B cell (primary cell): ENCODE measurements at regions not wholly inside any gene's neighbourhood (a gene's known extent, or its start where the extent isn't known, plus 50 kb on each side); places are given as distances from the start of the nearest gene placed in this dataset.

ENCODE experiments used
- ATAC-seq: fragments of 200-7000 bp; cut with Tn5 transposase; one replicate; pipeline ENCODE4 v1.10.0; 2021; ENCODE audit warnings: low read depth, mild to moderate bottlenecking, moderate number of reproducible peaks, moderate library complexity
- CTCF ChIA-PET: fragments of 350-600 bp; sonication (Branson Sonifier 250); formaldehyde crosslinking; loops from one replicate; lab custom pipeline; 2021; ENCODE audit warnings: antibody characterized with exemption, inconsistent platforms; lab: Charles Lee
- POLR2A ChIA-PET: fragments of 350-600 bp; sonication (Branson Sonifier 250); formaldehyde crosslinking; loops from one replicate; lab custom pipeline; 2021; ENCODE audit warnings: antibody characterized with exemption; lab: Charles Lee
- DNase-seq: peaks from one replicate; pipeline ENCODE4 v3.0.0; 2013
- H2AFZ ChIP-seq: 2 replicates; pipeline ENCODE4 v1.6.1; 2012; ENCODE audit warnings: mild to moderate bottlenecking, low read depth, low read length; ENCODE audit not compliant: insufficient read depth, poor library complexity, severe bottlenecking
- H3K27ac ChIP-seq, 2 donors: 1 replicate in 1 of 2; 2 replicates in 1 of 2; pipeline ENCODE4 v1.5.1; 2012 to 2013; ENCODE audit warnings: low read length in 2 of 2, mild to moderate bottlenecking in 2 of 2, moderate library complexity in 1 of 2
- H3K27me3 ChIP-seq, 4 experiments: fragments of 200-600 bp in 1 of 4; sonication (generic) in 1 of 4; replicated peaks in 1 of 4; 1 replicate in 2 of 4; 2 replicates in 2 of 4; pipeline versions ENCODE4 v1.6.1 to v1.7.0; 2013 to 2016; ENCODE audit warnings: low read length in 3 of 4, mild to moderate bottlenecking in 2 of 4, mixed read lengths in 1 of 4, moderate library complexity in 1 of 4; ENCODE audit not compliant: insufficient read depth in 4 of 4, control insufficient read depth in 3 of 4; ENCODE audit errors: control extremely low read depth in 1 of 4
- H3K36me3 ChIP-seq, 2 experiments: replicated peaks in 1 of 2; 1 replicate in 1 of 2; 2 replicates in 1 of 2; pipeline versions ENCODE4 v1.6.1 to v1.7.1; 2013; ENCODE audit warnings: low read length in 1 of 2; ENCODE audit not compliant: insufficient read depth in 2 of 2, control insufficient read depth in 1 of 2; ENCODE audit errors: control extremely low read depth in 1 of 2, extremely low read depth in 1 of 2
- H3K4me1 ChIP-seq, 2 donors: fragments of 200-600 bp in 1 of 2; sonication (generic) in 1 of 2; 1 replicate in 1 of 2; 2 replicates in 1 of 2; pipeline versions ENCODE4 v1.5.1 to v1.6.1; 2013 to 2017; ENCODE audit warnings: low read length in 2 of 2; ENCODE audit not compliant: control insufficient read depth in 2 of 2, insufficient read depth in 2 of 2
- H3K4me2 ChIP-seq: replicated peaks from 2 replicates; pipeline ENCODE3; 2012; ENCODE audit warnings: mild to moderate bottlenecking, low read depth, low read length; ENCODE audit not compliant: poor library complexity, severe bottlenecking
- H3K4me3 ChIP-seq, 5 experiments: fragments of 200-600 bp in 1 of 5; sonication (generic) in 1 of 5; 1 replicate in 3 of 5; 2 replicates in 2 of 5; pipeline versions ENCODE4 v1.5.1 to v1.7.0; 2011 to 2016; ENCODE audit warnings: low read length in 4 of 5, mild to moderate bottlenecking in 4 of 5, low read depth in 2 of 5, control low read depth in 1 of 5, moderate library complexity in 1 of 5; ENCODE audit not compliant: insufficient read depth in 1 of 5; ENCODE audit errors: control extremely low read depth in 1 of 5, extremely low read depth in 1 of 5
- H3K79me2 ChIP-seq: fragments of 200-600 bp; sonication (generic); one replicate; pipeline ENCODE4 v1.6.0; 2016; ENCODE audit warnings: low read length; ENCODE audit not compliant: control insufficient read depth, insufficient read depth
- H3K9ac ChIP-seq: fragments of 200-600 bp; sonication (generic); 2 replicates; pipeline ENCODE4 v1.6.1; 2017; ENCODE audit warnings: mild to moderate bottlenecking, low read length, moderate library complexity
- H3K9me3 ChIP-seq, 3 donors: one replicate each; pipeline versions ENCODE4 v1.6.1 to v1.7.1; 2013; ENCODE audit warnings: low read length in 2 of 3; ENCODE audit not compliant: control insufficient read depth in 2 of 3, insufficient read depth in 1 of 3; ENCODE audit errors: control extremely low read depth in 1 of 3
- H4K20me1 ChIP-seq: 2 replicates; pipeline ENCODE4 v1.6.0; 2012; ENCODE audit warnings: mild to moderate bottlenecking, low read length; ENCODE audit not compliant: insufficient read depth, control insufficient read depth, poor library complexity, severe bottlenecking
- H3K27ac Mint-ChIP-seq: one replicate; pipeline ENCODE4 v1.8.0; 2021; ENCODE audit warnings: mixed read lengths
- H3K27me3 Mint-ChIP-seq: one replicate; pipeline ENCODE4 v1.8.0; 2021; ENCODE audit warnings: mixed read lengths
- H3K4me1 Mint-ChIP-seq: one replicate; pipeline ENCODE4 v1.8.0; 2021; ENCODE audit warnings: mixed read lengths
- H3K4me3 Mint-ChIP-seq: one replicate; pipeline ENCODE4 v1.8.0; 2021; ENCODE audit warnings: mixed read lengths
- H3K9me3 Mint-ChIP-seq: one replicate; pipeline ENCODE4 v1.8.0; 2022; ENCODE audit warnings: mixed read lengths; ENCODE audit not compliant: insufficient read depth
- EZH2 ChIP-seq: IDR thresholded peaks from 2 replicates; pipeline ENCODE4 v1.6.1; 2012; ENCODE audit warnings: borderline replicate concordance, low read depth, mild to moderate bottlenecking, moderate library complexity, low read length; ENCODE audit not compliant: insufficient read depth, poor library complexity, severe bottlenecking
- WGBS: methylation state at CpG from one replicate; pipeline ENCODE4 v1.1.5; 2013; ENCODE audit warnings: missing lambda C conversion rate; ENCODE audit not compliant: insufficient coverage; 5-methylcytosine and 5-hydroxymethylcytosine counted together
- intact Hi-C: fragments of 100-400 bp; cut with micrococcal nuclease; formaldehyde crosslinking; loops from one replicate; pipeline ENCODE4 v1.10.0; 2022
- TF ChIP-seq, protein P1 (sequence below): fragments of 200-600 bp; IDR thresholded peaks from one replicate; pipeline ENCODE4 v1.8.0; 2022; ENCODE audit warnings: antibody characterized with exemption, mild to moderate bottlenecking

DNA sequence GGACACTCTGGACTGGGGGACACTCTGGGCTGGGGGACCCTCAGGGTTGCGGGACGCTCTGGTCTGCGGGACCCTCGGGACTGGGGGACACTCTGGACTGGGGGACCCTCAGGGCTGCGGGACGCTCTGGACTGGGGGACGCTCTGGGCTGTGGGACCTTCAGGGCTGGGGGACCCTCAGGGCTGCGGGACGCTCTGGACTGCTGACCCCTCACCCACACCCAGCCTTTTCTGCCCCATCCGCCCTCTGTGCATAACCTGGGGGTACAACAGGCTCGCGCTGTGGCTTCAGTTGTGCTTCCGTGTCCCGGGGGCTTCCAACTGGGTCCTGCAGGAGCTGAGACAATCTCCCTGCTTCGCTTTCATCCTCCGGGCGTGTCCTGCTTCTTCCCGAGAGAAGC, 766.0 kb downstream of the TRIML1 start:
- Mint-ChIP-seq H3K4me1 (no peaks in the 10 kb centered on the region), H3K4me3 (no peak overlapping the region), H3K27me3 (no peaks in the 10 kb centered on the region), H3K9me3 (peaks cover 5% of the 10 kb centered on the region), H3K27ac (no peak overlapping the region)
- POLR2A ChIA-PET, result no interaction called here
- Histone ChIP-seq H3K4me3 (no peak overlapping the region), H3K27me3 (no peaks in the 10 kb centered on the region), H3K9ac (no peak overlapping the region), H4K20me1 (no peaks in the 10 kb centered on the region), H3K27ac (no peak overlapping the region), H3K79me2 (no peaks in the 10 kb centered on the region), H3K4me2 (no peak overlapping the region), H3K4me1 (no peaks in the 10 kb centered on the region), H3K9me3 (peaks cover 0 to 7% (median 0%) of the 10 kb centered on the region in 3 donors), H3K36me3 (no peaks in the 10 kb centered on the region), H2AFZ (no peak overlapping the region)
- WGBS, result 87% methylated on average over 16 of the region's 18 CpGs
- DNase-seq (no peak), ATAC-seq (no peak)
- CTCF ChIA-PET, result no interaction called here
- no peak for TF ChIP-seq EZH2
- TF ChIP-seq, protein P1, sequence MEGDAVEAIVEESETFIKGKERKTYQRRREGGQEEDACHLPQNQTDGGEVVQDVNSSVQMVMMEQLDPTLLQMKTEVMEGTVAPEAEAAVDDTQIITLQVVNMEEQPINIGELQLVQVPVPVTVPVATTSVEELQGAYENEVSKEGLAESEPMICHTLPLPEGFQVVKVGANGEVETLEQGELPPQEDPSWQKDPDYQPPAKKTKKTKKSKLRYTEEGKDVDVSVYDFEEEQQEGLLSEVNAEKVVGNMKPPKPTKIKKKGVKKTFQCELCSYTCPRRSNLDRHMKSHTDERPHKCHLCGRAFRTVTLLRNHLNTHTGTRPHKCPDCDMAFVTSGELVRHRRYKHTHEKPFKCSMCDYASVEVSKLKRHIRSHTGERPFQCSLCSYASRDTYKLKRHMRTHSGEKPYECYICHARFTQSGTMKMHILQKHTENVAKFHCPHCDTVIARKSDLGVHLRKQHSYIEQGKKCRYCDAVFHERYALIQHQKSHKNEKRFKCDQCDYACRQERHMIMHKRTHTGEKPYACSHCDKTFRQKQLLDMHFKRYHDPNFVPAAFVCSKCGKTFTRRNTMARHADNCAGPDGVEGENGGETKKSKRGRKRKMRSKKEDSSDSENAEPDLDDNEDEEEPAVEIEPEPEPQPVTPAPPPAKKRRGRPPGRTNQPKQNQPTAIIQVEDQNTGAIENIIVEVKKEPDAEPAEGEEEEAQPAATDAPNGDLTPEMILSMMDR, result no peak
- intact Hi-C loops, result no loop called here

DNA sequence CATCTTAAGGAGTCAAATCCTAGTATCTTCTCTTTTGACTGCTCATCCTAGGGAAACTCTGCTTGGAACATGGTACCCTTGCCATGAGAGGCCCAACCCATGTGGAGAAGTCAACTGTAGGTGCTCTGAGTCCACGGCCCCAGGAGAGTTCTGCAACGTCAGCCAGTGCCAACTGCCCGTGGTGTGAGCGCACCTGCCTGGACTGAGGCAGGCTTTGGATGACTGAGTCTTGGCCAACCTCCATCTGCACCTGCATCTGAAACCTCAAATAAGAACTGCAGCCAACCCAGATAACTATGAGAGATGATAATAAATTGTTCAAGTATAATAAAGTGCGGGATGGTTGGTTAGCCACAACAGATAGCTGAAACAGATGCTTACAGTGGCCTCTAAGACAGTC, 772.0 kb downstream of the TRIML1 start:
- no peak overlapping the region for H3K27ac Mint-ChIP-seq
- no peaks in the 10 kb centered on the region for H3K4me1 Mint-ChIP-seq
- H3K9me3 ChIP-seq, result peaks cover 0 to 9% (median 0%) of the 10 kb centered on the region in 3 donors
- no peak for ATAC-seq
- H3K4me1 ChIP-seq, result no peaks in the 10 kb centered on the region
- no peak for DNase-seq
- no peak overlapping the region for H3K4me2 ChIP-seq
- H4K20me1 ChIP-seq, result no peaks in the 10 kb centered on the region
- WGBS, result 75% methylated on average over 2 of the region's 5 CpGs
- peaks cover 2% of the 10 kb centered on the region for H3K9me3 Mint-ChIP-seq
- no peak overlapping the region for H3K4me3 Mint-ChIP-seq
- no peak overlapping the region for H2AFZ ChIP-seq
- H3K9ac ChIP-seq, result no peak overlapping the region
- H3K79me2 ChIP-seq, result no peaks in the 10 kb centered on the region
- intact Hi-C loops, result no loop called here
- H3K27ac ChIP-seq, result no peak overlapping the region
- H3K36me3 ChIP-seq, result no peaks in the 10 kb centered on the region
- TF ChIP-seq EZH2, result no peak
- TF ChIP-seq, protein P1, result no peak
- ChIA-PET POLR2A (no interaction called here), CTCF (interaction anchor here (0.6 kb wide), 1 partner anchor 11 kb away, joined by 4 read pairs; no protein-coding TSS in a partner anchor)
- H3K4me3 ChIP-seq, result no peak overlapping the region
- H3K27me3 Mint-ChIP-seq, result no peaks in the 10 kb centered on the region
- H3K27me3 ChIP-seq, result no peaks in the 10 kb centered on the region
